HG02798 (cell line): ENCODE measurements at regions not wholly inside any gene's neighbourhood (a gene's known extent, or its start where the extent isn't known, plus 50 kb on each side); places are given as distances from the start of the nearest gene placed in this dataset.
"Not testable (repeated sequence)": the region's sequence is repeated elsewhere in the genome, so short reads cannot be mapped to it uniquely, and the experiment has no call there.

Experiments
- ATAC-seq: cut with Tn5 transposase; IDR thresholded peaks from one replicate; pipeline ENCODE4 v1.9.1; 2021; ENCODE audit warnings: mild to moderate bottlenecking; ENCODE audit not compliant: unreplicated experiment, poor library complexity

DNA sequence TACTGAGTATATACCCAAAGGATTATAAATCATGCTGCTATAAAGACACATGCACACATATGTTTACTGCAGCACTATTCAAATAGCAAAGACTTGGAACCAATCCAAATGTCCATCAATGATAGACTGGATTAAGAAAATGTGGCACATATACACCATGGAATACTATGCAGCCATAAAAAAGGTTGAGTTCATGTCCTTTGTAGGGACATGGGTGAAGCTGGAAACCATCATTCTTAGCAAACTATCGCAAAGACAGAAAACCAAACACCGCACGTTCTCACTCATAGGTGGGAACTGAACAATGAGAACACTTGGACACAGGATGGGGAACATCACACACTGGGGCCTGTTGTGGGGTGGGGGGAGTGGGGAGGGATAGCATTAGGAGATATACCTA is 378.3 kb upstream of the PIK3R1 start:
- ATAC-seq = not testable (repeated sequence)

DNA sequence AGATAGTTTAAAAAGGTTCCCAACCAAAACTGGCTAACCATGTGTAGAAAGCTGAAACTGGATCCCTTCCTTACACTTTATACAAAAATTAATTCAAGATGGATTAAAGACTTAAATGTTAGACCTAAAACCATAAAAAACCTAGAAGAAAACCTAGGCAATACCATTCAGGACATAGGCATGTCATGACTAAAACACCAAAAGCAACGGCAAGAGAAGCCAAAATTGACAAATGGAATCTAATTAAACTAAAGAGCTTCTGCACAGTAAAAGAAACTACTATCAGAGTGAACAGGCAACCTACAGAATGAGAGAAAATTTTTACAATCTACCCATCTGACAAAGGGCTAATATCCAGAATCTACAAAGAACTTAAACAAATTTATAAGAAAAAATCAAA is 379.1 kb upstream of the PIK3R1 start:
- ATAC-seq = not testable (repeated sequence)

DNA sequence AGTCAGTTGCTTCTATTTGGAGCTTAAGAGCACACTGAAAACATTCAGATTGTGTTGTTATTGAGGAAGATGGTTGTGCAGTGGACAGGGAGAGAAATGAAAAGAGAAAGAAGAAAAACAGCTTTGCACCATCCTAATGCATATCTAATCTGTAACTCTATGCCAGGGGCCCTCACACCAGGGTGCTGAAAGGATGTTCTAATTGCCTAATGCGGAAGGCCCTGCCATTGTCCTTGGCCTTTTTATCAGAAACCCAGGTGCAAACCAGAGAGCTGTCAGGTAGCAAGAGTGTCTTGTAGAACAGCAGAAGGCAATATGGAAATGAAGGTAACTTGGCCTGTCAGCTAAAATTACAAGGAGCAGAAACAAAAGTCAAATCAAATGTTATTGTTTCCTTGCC is 384.5 kb upstream of the PIK3R1 start:
- no peak for ATAC-seq

DNA sequence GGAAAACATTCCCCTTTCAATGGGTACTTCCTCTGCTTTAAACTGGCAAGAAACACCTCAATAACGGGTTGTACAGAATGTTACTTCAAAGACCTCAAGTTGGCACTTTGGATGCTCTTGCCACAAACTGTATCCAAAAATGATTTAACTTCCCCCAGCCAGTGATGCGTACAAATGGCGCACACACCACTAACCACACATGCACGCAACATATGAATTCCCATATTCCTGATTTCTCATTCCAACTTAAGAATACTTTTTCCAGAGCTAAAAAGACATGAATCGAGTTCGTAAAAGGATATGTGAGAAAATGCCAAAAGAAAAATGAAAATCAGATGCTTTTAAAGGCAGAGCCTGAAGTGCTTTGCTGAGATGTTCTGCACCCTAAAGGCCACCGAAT is 388.0 kb upstream of the PIK3R1 start:
- ATAC-seq = no peak

DNA sequence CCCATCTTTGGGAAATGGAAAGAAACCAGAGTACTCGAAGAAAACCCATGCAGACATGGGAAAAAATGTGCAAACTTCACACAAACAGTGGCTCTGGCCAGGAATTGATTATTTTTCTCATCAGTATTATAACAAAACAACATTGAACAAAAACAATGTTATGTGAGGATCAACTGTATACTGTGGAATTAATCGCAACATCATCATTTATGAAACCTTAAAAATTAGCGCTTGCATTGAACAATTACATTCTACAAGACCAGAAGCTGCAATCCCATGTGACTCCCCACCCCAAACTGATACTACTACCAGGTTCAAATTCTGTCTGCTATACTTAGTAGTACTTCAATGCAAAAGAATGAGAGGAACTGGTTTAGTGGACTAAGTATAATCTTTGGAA is 390.7 kb upstream of the PIK3R1 start:
- ATAC-seq = no peak

DNA sequence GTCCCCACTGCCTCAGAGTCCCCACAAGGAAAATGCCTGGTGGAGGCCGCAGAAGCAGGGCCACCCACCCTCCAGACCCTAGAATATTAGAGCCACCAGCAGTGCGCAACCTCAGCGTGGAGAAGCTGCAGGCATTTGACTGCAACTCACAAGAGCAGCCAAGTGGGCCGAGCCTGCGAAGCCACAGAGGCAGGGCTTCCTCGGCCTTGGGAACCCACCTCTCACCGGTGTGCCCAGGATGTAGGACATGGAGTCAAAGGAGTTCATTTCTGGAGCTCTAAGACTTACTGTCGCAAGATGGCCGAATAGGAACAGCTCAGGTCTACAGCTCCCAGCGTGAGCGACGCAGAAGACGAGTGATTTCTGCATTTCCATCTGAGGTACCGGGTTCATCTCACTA is 397.9 kb upstream of the PIK3R1 start:
- no peak for ATAC-seq

DNA sequence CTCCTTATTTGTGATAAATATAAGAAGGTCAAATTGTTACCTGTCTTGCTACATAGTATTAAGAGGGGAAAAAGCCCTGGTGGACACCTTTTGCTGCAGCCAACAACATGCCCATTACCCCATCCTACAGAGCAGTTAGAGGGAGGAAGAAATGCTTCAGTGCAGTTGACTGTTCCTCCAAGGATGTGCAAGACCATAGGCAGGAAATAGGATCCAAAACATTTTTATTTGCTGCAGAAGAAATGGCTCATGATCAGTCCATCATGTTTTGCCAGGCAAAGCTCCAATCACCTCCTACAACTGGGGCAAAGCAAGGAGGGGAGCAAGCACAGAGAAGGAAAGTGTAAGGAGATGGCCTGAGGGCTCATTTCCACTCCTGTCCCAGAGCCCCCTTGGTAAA is 399.1 kb upstream of the PIK3R1 start:
- ATAC-seq = no peak

DNA sequence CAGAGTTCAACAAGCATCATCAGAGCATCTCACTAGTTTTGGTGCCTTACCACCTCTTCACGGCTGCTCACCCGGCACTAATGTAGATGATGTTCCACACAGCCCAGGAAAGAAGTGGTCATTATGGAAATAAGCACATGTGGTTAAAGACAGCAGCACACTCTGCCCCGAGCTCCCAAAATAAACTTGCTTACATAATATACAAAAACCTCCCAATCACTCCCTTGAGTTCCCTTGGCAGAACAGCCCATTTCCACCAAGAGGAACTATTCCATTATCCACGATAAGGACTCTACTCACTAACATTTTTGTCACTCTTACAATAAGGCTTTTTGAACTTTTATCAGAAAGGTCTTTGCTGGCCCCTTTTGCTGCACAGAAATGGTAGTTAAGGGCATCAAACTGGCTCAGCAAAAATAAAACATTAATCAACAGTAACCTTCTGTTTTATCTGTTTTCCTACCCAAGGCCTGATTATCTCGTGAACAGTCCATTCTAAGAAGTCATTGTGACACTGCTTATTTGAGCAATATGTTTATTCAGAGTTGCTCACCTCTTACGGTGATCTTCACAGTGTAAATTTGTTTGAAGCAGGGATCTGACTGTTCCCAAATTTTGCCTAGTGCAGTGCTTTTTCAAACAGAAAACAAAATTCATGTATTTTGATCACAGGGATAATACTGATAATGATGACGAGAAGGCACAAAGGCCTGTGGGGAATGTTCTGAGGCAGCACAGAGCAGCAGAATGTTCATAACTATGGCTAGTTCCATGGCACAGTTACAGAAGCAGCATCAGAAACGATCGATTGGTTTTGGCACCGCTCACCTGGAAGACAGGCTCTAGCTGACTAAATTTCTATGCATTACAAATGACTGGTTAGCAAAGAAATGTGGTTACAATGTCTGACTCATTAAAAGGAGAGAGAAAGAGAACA is 399.8 kb upstream of the PIK3R1 start:
- ATAC-seq = peak; percentile 51

DNA sequence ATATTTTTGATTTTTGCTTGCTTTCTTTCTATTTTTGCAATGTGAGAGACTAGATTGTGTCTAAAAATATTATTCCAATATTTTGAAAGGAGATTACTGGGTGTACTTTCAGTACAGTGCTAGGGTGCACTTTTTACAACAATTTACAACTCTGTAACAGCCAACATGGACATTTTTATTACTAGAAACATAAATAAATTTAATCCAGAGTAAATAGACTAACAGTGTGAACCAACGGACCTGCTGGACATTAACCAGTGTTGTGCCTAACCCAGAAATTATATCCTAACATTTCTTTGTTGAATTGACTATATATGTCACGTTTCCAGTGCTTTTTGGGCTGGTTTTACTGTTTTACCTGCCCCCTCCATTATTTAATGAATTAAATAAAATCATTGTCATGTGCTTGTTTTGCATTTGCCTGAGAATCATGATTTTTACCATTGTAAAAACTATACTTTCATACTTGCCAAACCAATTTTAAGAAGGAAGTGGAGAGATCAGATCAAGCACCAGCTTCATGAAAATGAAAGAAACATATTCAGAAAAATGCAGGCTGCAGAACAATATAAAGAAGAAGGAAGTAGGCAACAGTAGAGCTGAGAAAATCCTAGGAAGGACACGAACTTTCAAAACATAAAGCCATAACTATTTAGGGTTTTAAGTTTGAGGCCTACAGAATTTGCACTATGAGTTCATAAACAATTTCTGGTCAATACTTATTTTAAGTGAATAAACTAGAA is 400.8 kb upstream of the PIK3R1 start:
- ATAC-seq = peak; percentile 51

DNA sequence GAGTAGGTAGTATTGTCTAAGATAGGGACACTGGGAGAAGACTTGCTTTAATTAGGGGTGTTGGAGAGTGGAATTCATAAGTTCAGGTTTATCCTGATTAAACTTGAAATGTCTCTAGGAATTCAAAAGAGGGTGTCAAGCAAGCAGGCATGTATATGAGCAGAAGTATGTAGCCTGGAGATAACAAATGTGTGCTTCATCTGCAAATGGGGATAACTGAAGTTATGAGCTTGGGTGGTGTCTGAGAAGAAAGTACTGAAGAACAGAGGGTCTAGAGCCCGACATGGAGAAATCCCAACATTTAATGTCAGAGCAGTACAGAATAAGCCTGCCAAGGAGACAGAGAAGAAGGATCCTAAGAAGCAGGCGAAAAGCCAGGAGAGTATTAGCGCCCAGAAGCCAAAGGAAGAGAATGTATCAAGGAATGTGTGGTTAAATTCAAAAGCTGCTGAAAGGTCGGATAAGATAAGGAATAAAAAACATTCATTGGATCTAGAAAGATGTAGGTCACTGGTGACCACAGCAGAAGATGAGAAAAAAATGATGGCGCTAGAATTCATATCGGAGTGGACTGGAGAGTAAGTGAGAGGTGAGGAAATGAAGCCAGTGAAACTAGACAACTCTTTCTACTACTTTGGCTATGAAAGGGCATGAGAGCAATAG is 401.5 kb upstream of the PIK3R1 start:
- ATAC-seq = no peak

DNA sequence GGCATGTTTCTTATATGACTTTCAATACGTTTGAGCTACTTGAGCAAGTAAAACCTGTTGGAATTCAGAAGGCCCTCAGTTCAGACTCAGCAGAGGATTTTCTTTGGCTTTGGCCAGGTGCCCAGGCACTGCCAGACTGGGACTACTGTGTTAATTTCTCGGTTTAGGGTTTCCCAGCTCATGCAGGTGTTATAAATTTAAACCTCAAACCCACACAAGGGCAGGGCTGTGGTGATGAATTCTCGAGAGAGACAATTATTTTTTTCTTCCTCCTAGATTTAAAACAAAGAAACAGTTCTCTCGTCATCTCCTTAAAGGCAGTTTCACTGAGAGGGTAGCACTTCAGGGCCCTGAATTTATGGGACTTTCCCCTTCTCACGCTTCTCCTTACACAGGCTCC is 406.0 kb upstream of the PIK3R1 start:
- ATAC-seq = peak; percentile 52

DNA sequence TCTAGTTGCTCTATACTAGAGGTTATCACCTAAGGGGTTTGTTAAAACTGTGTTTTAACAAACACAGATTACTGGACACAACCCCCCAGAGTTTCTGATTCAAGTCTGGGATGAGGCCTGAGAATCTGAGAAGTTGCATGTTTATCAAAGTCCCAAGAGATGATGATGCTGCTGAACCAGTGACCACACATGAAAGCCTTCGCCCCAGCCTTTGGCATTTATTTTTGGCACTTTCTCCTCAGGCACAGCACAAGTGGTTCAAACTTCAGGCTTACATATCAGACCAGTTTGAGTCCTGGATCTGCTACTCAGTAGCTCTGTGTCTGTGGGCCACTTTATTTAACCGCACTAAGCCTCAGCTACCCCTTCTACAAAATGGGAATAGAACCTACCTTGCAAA is 407.2 kb upstream of the PIK3R1 start:
- no peak for ATAC-seq

DNA sequence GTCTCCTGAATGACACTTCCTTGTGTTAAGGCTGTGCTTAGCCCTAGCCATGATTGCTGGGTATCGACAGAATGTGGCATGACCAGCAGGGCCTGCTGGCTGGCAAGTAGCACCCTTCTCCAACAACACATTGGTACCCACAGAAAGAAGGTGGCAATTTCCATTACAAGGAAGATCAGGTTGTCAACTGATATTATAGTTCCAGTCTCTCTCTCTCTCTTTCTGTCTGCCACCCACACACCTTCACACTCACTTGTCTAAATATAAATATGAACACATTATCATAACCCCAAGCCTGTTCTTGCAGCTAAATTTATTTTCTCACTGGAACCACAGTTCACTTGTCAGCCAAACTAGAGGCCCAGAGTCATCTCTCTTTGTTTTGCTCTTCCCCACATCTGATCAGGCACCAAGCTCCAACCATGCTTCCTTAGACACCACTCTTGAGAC is 408.1 kb upstream of the PIK3R1 start:
- peak; percentile 62 for ATAC-seq

DNA sequence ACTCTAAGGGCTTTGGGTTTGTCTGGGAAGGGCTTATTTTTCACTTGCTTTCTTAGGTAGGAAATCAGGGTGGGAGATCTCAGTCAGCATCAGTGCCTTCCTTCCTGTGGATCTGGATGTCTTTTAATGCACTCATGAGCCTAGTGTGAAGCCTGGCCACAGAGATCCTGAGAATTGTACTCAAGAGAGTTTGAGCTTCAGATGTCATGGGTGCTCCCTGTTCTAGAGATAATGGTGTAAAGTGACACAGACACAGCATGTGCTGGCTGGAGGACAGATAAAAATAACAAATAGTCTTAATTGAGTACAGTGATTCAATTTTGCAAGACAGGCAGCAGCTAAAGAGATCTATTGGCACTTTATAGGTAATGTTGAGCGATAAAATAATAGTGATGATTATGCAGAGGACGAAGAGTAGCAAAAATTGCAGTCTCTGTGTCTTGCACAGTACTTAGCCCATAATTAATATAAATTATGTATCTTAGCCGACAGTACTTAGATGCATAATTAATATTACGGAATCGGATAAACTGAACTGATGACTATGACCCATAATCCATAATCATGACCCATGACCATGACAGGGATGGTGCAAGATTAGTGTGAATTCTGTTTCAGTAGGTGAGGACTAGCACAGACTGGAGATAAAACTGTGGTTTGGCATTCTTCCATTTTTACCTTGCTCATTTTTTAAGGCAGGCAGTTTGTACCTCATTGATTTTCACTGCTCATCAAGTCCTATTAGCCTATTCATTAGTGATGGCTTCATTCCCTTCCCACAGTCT is 408.7 kb upstream of the PIK3R1 start:
- no peak for ATAC-seq

DNA sequence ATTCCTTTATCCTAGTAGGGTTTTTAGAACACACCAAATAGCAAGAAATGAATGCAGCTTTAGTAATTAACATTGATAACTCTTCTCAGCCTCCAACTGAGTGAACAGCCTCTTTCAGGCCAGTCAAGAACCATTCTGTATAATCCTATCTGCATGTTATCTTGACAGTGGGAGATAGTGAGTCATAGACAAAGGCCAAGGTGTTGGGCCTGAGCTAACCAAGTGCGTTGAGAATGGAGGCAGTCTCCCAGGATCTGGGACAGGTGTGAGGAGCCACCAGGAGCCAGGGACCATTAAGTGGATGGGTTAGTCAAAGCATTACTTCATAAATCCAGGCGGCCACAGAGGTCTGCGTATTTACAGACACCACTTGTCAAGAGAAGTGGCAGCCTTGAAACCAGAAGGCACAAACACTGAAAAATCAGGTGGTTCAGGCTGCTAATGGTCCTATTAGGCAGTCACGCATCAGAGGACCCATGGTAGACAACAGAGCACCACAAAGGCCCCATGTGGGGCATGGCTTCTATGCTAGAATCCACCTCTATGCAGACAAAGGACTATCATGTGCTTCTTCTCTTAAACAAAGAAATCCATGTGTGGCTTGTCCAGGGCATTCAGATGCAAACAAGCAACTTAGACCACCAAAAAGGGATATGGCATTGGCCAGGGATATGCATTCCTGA is 409.7 kb upstream of the PIK3R1 start:
- no peak for ATAC-seq

DNA sequence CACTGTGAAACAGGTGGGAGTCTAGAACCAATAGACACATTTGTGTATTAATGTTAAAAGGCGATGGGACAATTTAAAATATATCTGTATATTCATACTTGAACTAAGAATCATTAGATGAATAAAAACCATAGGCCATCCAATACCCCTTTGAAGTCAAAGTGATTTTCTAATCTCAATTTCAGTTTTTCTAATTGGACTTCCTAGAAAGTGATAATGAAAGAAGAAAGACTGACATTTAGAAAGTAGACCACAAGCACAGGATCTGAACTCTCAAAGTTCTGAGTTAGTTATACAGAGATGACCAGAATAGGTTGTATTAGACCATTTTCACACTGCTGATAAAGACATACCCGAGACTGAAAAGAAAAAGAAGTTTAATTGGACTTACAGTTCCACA is 412.8 kb upstream of the PIK3R1 start:
- peak; percentile 66 for ATAC-seq

DNA sequence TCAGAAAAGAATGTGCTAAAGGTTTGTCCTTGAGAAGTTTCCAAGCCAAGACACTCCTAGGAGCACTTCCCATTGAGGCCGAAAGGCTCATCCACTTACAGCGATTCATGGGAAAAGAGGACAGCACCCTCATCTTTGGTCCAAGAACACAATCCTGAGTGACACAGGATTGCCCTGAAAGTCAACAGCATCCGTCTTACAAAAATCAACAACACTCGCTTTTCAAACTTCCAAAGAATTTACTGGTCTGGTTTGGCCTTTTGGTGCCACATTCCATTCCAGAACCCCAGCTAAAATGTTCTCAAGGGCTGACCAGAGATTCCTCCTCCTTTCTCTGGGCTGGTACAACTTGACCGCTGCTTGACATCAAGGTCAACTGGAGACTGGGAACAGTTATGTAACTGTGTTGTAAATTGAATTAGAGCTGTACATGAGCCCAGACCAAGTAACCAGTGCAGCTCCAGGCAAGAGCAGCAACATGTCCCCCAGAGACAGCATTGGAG is 415.8 kb upstream of the PIK3R1 start:
- ATAC-seq = no peak

DNA sequence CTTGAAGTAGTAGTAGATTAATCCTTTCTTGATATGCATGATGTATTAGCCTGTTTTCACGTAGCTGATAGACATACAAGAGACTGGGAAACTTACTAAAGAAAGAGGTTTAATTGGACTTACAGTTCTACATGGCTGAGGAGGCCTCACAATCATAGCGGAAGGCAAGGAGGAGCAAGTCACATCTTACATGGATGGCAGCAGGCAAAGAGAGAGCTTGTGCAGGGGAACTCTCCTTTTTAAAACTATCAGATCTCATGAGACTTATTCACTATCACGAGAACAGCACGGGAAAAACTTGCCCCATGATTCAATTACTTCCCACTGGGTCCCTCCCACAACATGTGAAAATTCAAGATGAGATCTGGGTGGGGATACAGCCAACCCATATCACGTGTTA is 417.1 kb upstream of the PIK3R1 start:
- not testable (repeated sequence) for ATAC-seq

DNA sequence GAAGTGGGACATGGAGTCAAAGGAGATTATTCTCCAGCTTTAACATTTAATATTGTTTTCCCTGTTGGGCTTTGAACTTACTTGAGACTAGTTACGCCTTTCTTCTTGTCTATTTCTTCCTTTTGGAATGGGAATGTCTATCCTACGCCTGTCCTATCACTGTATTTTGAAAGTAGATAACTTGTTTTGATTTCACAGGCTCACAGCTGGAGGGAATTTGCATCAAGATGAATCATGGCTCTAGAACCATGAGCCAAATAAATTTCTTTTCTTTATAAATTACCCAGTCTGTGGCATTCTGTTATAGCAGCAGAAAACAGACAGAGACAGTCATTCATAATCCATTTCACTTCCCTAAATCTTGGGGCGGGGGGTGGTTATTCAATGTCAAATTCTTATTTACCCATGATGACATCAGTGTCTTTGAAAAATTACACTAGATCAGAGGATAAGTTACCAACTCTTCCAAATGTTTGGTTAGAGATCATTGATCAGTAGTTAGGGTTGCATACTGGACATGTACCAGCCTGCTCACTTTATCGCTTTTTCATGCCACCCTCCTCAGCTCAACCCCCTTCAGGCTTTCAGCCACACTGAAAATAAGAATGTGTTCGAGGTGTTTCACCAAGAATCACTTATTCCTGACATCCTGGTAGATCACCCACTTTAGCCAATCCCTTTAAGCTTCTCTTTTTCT is 419.6 kb upstream of the PIK3R1 start:
- no peak for ATAC-seq
